Calu3 (cell line): ENCODE measurements at regions not wholly inside any gene's neighbourhood (a gene's known extent, or its start where the extent isn't known, plus 50 kb on each side); places are given as distances from the start of the nearest gene placed in this dataset.
"Not testable (repeated sequence)": the region's sequence is repeated elsewhere in the genome, so short reads cannot be mapped to it uniquely, and the experiment has no call there.

Experiments used
- BruUV-seq: library from RNA; stranded (reverse); fragments of 400-500 nt; replicated peaks from 2 replicates; lab custom pipeline; 2021; lab: Mats Ljungman, UMichigan
- CTCF ChIA-PET: fragments of 300-600 bp; sonication (Branson Sonifier 250); formaldehyde crosslinking; loops from one replicate; lab custom pipeline; 2022; ENCODE audit warnings: antibody characterized with exemption; lab: Charles Lee
- DNase-seq: peaks from one replicate; pipeline ENCODE4 v3.0.0; 2022
- H3K27ac Mint-ChIP-seq: one replicate; pipeline ENCODE4 v1.8.0; 2022; ENCODE audit warnings: mixed read lengths; ENCODE audit not compliant: unreplicated experiment
- H3K27me3 Mint-ChIP-seq: one replicate; pipeline ENCODE4 v1.8.0; 2022; ENCODE audit warnings: mixed read lengths; ENCODE audit not compliant: unreplicated experiment
- H3K36me3 Mint-ChIP-seq: one replicate; pipeline ENCODE4 v1.8.0; 2022; ENCODE audit warnings: mild to moderate bottlenecking, moderate library complexity, mixed read lengths; ENCODE audit not compliant: insufficient read depth, unreplicated experiment
- H3K4me1 Mint-ChIP-seq: one replicate; pipeline ENCODE4 v1.8.0; 2022; ENCODE audit warnings: mild to moderate bottlenecking, low read depth, mixed read lengths; ENCODE audit not compliant: unreplicated experiment
- H3K4me3 Mint-ChIP-seq: one replicate; pipeline ENCODE4 v1.8.0; 2022; ENCODE audit warnings: mild to moderate bottlenecking, low read depth, moderate library complexity, mixed read lengths; ENCODE audit not compliant: unreplicated experiment
- H3K9me3 Mint-ChIP-seq: one replicate; pipeline ENCODE4 v1.8.0; 2022; ENCODE audit warnings: low read depth, mixed read lengths; ENCODE audit not compliant: unreplicated experiment
- CTCF ChIP-seq: fragments of 200-600 bp; IDR thresholded peaks from one replicate; pipeline ENCODE4 v1.8.0; 2022; ENCODE audit warnings: antibody characterized with exemption; ENCODE audit not compliant: unreplicated experiment
- intact Hi-C: fragments of 100-400 bp; cut with micrococcal nuclease; formaldehyde crosslinking; loops from one replicate; pipeline ENCODE4 v1.10.0; 2022; ENCODE audit not compliant: unreplicated experiment

GRCh38 chr14:43789458-43789857, 717.6 kb downstream of the FSCB start:
- Mint-ChIP-seq H3K4me3 (no peak overlapping the region), H3K9me3 (no peaks in the 10 kb centered on the region), H3K4me1 (no peaks in the 10 kb centered on the region), H3K27ac (no peak overlapping the region), H3K36me3 (no peaks in the 10 kb centered on the region), H3K27me3 (no peaks in the 10 kb centered on the region)
- no peak for TF ChIP-seq CTCF
- no TSS peak for BruUV-seq
- CTCF ChIA-PET = no interaction called here
- intact Hi-C loops = no loop called here
- no peak for DNase-seq

- BruUV-seq = no TSS peak
- DNase-seq = no peak
- H3K9me3 Mint-ChIP-seq = no peaks in the 10 kb centered on the region
- H3K4me1 Mint-ChIP-seq = no peaks in the 10 kb centered on the region
- CTCF ChIA-PET = no interaction called here
- H3K4me3 Mint-ChIP-seq = no peak overlapping the region
- H3K36me3 Mint-ChIP-seq = no peaks in the 10 kb centered on the region
- TF ChIP-seq CTCF = no peak
- no peak overlapping the region for H3K27ac Mint-ChIP-seq
- intact Hi-C loops = no loop called here
- no peaks in the 10 kb centered on the region for H3K27me3 Mint-ChIP-seq
These were observed 720.9 kb downstream of the FSCB start for GRCh38 chr14:43786066-43786762.

GRCh38 chr14:43784432-43784831, 722.7 kb downstream of the FSCB start:
- H3K4me1 Mint-ChIP-seq, intact Hi-C loops, DNase-seq, H3K27ac Mint-ChIP-seq, CTCF ChIA-PET, H3K36me3 Mint-ChIP-seq, H3K27me3 Mint-ChIP-seq, H3K4me3 Mint-ChIP-seq, BruUV-seq, H3K9me3 Mint-ChIP-seq: not testable (repeated sequence)

GRCh38 chr14:43778937-43779639, 728.0 kb downstream of the FSCB start:
- Mint-ChIP-seq H3K9me3 (peaks cover 13% of the 10 kb centered on the region), H3K4me1 (no peaks in the 10 kb centered on the region), H3K27me3 (no peaks in the 10 kb centered on the region), H3K4me3 (no peak overlapping the region), H3K36me3 (no peaks in the 10 kb centered on the region), H3K27ac (no peak overlapping the region)
- CTCF ChIA-PET = no interaction called here
- no peak for DNase-seq
- no peak for TF ChIP-seq CTCF
- BruUV-seq = no TSS peak
- intact Hi-C loops = no loop called here

GRCh38 chr14:43778570-43778936, 728.5 kb downstream of the FSCB start:
- no peak overlapping the region for H3K4me3 Mint-ChIP-seq
- no peak for DNase-seq
- CTCF ChIA-PET = no interaction called here
- H3K9me3 Mint-ChIP-seq = peaks cover 13% of the 10 kb centered on the region
- no peak overlapping the region for H3K27ac Mint-ChIP-seq
- BruUV-seq = no TSS peak
- no peaks in the 10 kb centered on the region for H3K4me1 Mint-ChIP-seq
- no peaks in the 10 kb centered on the region for H3K36me3 Mint-ChIP-seq
- H3K27me3 Mint-ChIP-seq = no peaks in the 10 kb centered on the region
- no peak for TF ChIP-seq CTCF
- intact Hi-C loops = no loop called here
